ENCODE measurements at regions not wholly inside any gene's neighbourhood (a gene's known extent, or its start where the extent isn't known, plus 50 kb on each side); places are given as distances from the start of the nearest gene placed in this dataset.

GRCh38 chr21:15367061-15367626 lies 302.3 kb upstream of the NRIP1 start:
- Mint-ChIP-seq H3K27me3 (ENCODE audit: insufficient read depth) (no peaks in the 10 kb centered on the region), H3K9me3 (peaks cover 7% of the 10 kb centered on the region), H3K27ac (no peak overlapping the region), H3K36me3 (ENCODE audit: low read depth) (no peaks in the 10 kb centered on the region), H3K4me3 (no peak overlapping the region), H3K4me1 (ENCODE audit: low read depth) (no peaks in the 10 kb centered on the region)
- DNase-seq (ENCODE audit: low spot score): no peak
- intact Hi-C loops (cut with micrococcal nuclease): no loop called here

- Mint-ChIP-seq H3K27ac (no peak overlapping the region), H3K4me1 (ENCODE audit: low read depth) (no peaks in the 10 kb centered on the region), H3K4me3 (no peak overlapping the region), H3K9me3 (peaks cover 7% of the 10 kb centered on the region), H3K36me3 (ENCODE audit: low read depth) (no peaks in the 10 kb centered on the region), H3K27me3 (ENCODE audit: insufficient read depth) (no peaks in the 10 kb centered on the region)
- intact Hi-C loops (cut with micrococcal nuclease): no loop called here
- DNase-seq (ENCODE audit: low spot score): no peak
Measured at GRCh38 chr21:15370462-15370975, 305.7 kb upstream of the NRIP1 start.

GRCh38 chr21:15373941-15374340 lies 309.1 kb upstream of the NRIP1 start:
- Mint-ChIP-seq H3K27me3 (ENCODE audit: insufficient read depth) (no peaks in the 10 kb centered on the region), H3K9me3 (no peaks in the 10 kb centered on the region), H3K27ac (no peak overlapping the region), H3K4me1 (ENCODE audit: low read depth) (no peaks in the 10 kb centered on the region), H3K4me3 (no peak overlapping the region), H3K36me3 (ENCODE audit: low read depth) (no peaks in the 10 kb centered on the region)
- intact Hi-C loops (cut with micrococcal nuclease): no loop called here
- no peak for DNase-seq (ENCODE audit: low spot score)

GRCh38 chr21:15379776-15380175 lies 315.0 kb upstream of the NRIP1 start:
- Mint-ChIP-seq H3K4me1 (ENCODE audit: low read depth) (no peaks in the 10 kb centered on the region), H3K27ac (no peak overlapping the region), H3K36me3 (ENCODE audit: low read depth) (no peaks in the 10 kb centered on the region), H3K4me3 (no peak overlapping the region), H3K9me3 (no peaks in the 10 kb centered on the region), H3K27me3 (ENCODE audit: insufficient read depth) (no peaks in the 10 kb centered on the region)
- no peak for DNase-seq (ENCODE audit: low spot score)
- intact Hi-C loops (cut with micrococcal nuclease): no loop called here

- no peaks in the 10 kb centered on the region for H3K4me1 Mint-ChIP-seq (ENCODE audit: low read depth)
- no peaks in the 10 kb centered on the region for H3K9me3 Mint-ChIP-seq
Measured at GRCh38 chr21:15383588-15383987, 318.8 kb upstream of the NRIP1 start.

GRCh38 chr21:15390049-15390448 lies 325.2 kb upstream of the NRIP1 start:
- H3K36me3 Mint-ChIP-seq (ENCODE audit: low read depth): no peaks in the 10 kb centered on the region
- H3K27ac Mint-ChIP-seq: no peak overlapping the region
- H3K9me3 Mint-ChIP-seq: no peaks in the 10 kb centered on the region
- H3K4me3 Mint-ChIP-seq: no peak overlapping the region
- no peaks in the 10 kb centered on the region for H3K4me1 Mint-ChIP-seq (ENCODE audit: low read depth)
- peaks cover 2% of the 10 kb centered on the region for H3K27me3 Mint-ChIP-seq (ENCODE audit: insufficient read depth)
- no peak for DNase-seq (ENCODE audit: low spot score)
- intact Hi-C loops (cut with micrococcal nuclease): no loop called here

More at GRCh38 chr21:15383588-15383987, 318.8 kb upstream of the NRIP1 start:
- DNase-seq (ENCODE audit: low spot score): no peak
- no peak overlapping the region for H3K27ac Mint-ChIP-seq
- intact Hi-C loops (cut with micrococcal nuclease): no loop called here
- no peak overlapping the region for H3K4me3 Mint-ChIP-seq
- no peaks in the 10 kb centered on the region for H3K27me3 Mint-ChIP-seq (ENCODE audit: insufficient read depth)
- H3K36me3 Mint-ChIP-seq (ENCODE audit: low read depth): no peaks in the 10 kb centered on the region

GRCh38 chr21:15397258-15397657 lies 332.5 kb upstream of the NRIP1 start:
- no peak for DNase-seq (ENCODE audit: low spot score)
- intact Hi-C loops (cut with micrococcal nuclease): no loop called here
- H3K27ac Mint-ChIP-seq: no peak overlapping the region
- H3K36me3 Mint-ChIP-seq (ENCODE audit: low read depth): no peaks in the 10 kb centered on the region
- no peak overlapping the region for H3K4me3 Mint-ChIP-seq
- H3K9me3 Mint-ChIP-seq: no peaks in the 10 kb centered on the region
- H3K27me3 Mint-ChIP-seq (ENCODE audit: insufficient read depth): no peaks in the 10 kb centered on the region
- no peaks in the 10 kb centered on the region for H3K4me1 Mint-ChIP-seq (ENCODE audit: low read depth)

- no peak for DNase-seq (ENCODE audit: low spot score)
- intact Hi-C loops (cut with micrococcal nuclease): no loop called here
- Mint-ChIP-seq H3K27me3 (ENCODE audit: insufficient read depth) (no peaks in the 10 kb centered on the region), H3K27ac (no peak overlapping the region), H3K9me3 (no peaks in the 10 kb centered on the region), H3K4me3 (no peak overlapping the region), H3K4me1 (ENCODE audit: low read depth) (no peaks in the 10 kb centered on the region), H3K36me3 (ENCODE audit: low read depth) (no peaks in the 10 kb centered on the region)
Measured at GRCh38 chr21:15400905-15401304, 328.9 kb upstream of the USP25 start.

GRCh38 chr21:15401331-15401730 lies 328.5 kb upstream of the USP25 start:
- Mint-ChIP-seq H3K4me1 (ENCODE audit: low read depth) (no peaks in the 10 kb centered on the region), H3K27ac (no peak overlapping the region), H3K36me3 (ENCODE audit: low read depth) (no peaks in the 10 kb centered on the region), H3K9me3 (no peaks in the 10 kb centered on the region), H3K27me3 (ENCODE audit: insufficient read depth) (no peaks in the 10 kb centered on the region), H3K4me3 (no peak overlapping the region)
- intact Hi-C loops (cut with micrococcal nuclease): no loop called here
- no peak for DNase-seq (ENCODE audit: low spot score)

GRCh38 chr21:15405214-15405613 lies 324.6 kb upstream of the USP25 start:
- Mint-ChIP-seq H3K27ac (no peak overlapping the region), H3K36me3 (ENCODE audit: low read depth) (no peaks in the 10 kb centered on the region), H3K9me3 (no peaks in the 10 kb centered on the region), H3K27me3 (ENCODE audit: insufficient read depth) (no peaks in the 10 kb centered on the region), H3K4me1 (ENCODE audit: low read depth) (no peaks in the 10 kb centered on the region), H3K4me3 (no peak overlapping the region)
- DNase-seq (ENCODE audit: low spot score): no peak
- intact Hi-C loops (cut with micrococcal nuclease): no loop called here

GRCh38 chr21:15406791-15407190 lies 323.0 kb upstream of the USP25 start:
- no peaks in the 10 kb centered on the region for H3K36me3 Mint-ChIP-seq (ENCODE audit: low read depth)
- no peak overlapping the region for H3K27ac Mint-ChIP-seq
- H3K9me3 Mint-ChIP-seq: peaks cover 7% of the 10 kb centered on the region
- DNase-seq (ENCODE audit: low spot score): no peak
- H3K4me1 Mint-ChIP-seq (ENCODE audit: low read depth): no peaks in the 10 kb centered on the region
- intact Hi-C loops (cut with micrococcal nuclease): no loop called here
- H3K4me3 Mint-ChIP-seq: no peak overlapping the region
- no peaks in the 10 kb centered on the region for H3K27me3 Mint-ChIP-seq (ENCODE audit: insufficient read depth)

- no peak overlapping the region for H3K27ac Mint-ChIP-seq
Measured at GRCh38 chr21:15407585-15407984, 322.2 kb upstream of the USP25 start.

GRCh38 chr21:15408089-15408488 lies 321.7 kb upstream of the USP25 start:
- no peak overlapping the region for H3K4me3 Mint-ChIP-seq
- H3K36me3 Mint-ChIP-seq (ENCODE audit: low read depth): no peaks in the 10 kb centered on the region
- no peaks in the 10 kb centered on the region for H3K27me3 Mint-ChIP-seq (ENCODE audit: insufficient read depth)
- H3K27ac Mint-ChIP-seq: no peak overlapping the region
- intact Hi-C loops (cut with micrococcal nuclease): no loop called here
- no peak for DNase-seq (ENCODE audit: low spot score)
- peaks cover 16% of the 10 kb centered on the region for H3K9me3 Mint-ChIP-seq
- H3K4me1 Mint-ChIP-seq (ENCODE audit: low read depth): no peaks in the 10 kb centered on the region

More at GRCh38 chr21:15407585-15407984, 322.2 kb upstream of the USP25 start:
- H3K27me3 Mint-ChIP-seq (ENCODE audit: insufficient read depth): no peaks in the 10 kb centered on the region
- intact Hi-C loops (cut with micrococcal nuclease): no loop called here
- DNase-seq (ENCODE audit: low spot score): no peak
- peaks cover 15% of the 10 kb centered on the region for H3K9me3 Mint-ChIP-seq
- no peak overlapping the region for H3K4me3 Mint-ChIP-seq
- H3K36me3 Mint-ChIP-seq (ENCODE audit: low read depth): no peaks in the 10 kb centered on the region
- no peaks in the 10 kb centered on the region for H3K4me1 Mint-ChIP-seq (ENCODE audit: low read depth)

GRCh38 chr21:15409031-15409430 lies 320.8 kb upstream of the USP25 start:
- Mint-ChIP-seq H3K4me3 (no peak overlapping the region), H3K27ac (no peak overlapping the region), H3K27me3 (ENCODE audit: insufficient read depth) (no peaks in the 10 kb centered on the region)

More at GRCh38 chr21:15409031-15409430, 320.8 kb upstream of the USP25 start:
- no peak for DNase-seq (ENCODE audit: low spot score)
- Mint-ChIP-seq H3K9me3 (peaks cover 16% of the 10 kb centered on the region), H3K4me1 (ENCODE audit: low read depth) (no peaks in the 10 kb centered on the region), H3K36me3 (ENCODE audit: low read depth) (no peaks in the 10 kb centered on the region)
- intact Hi-C loops (cut with micrococcal nuclease): no loop called here

Data from activated T-helper 1 cell treated with anti-CD3 and anti-CD28 coated beads, Interleukin-12 subunit alpha, Interleukin-12 subunit beta, Interleukin-2, Interleukin-4 antibody, amounts not matched to agents 30 ng/mL and 10 ng/mL and 1 ng/mL, durations not matched to agents 14 hours and 24 hours and 36 hours (primary cell).